ENCODE measurements at regions not wholly inside any gene's neighbourhood (a gene's known extent, or its start where the extent isn't known, plus 50 kb on each side); places are given as distances from the start of the nearest gene placed in this dataset.
"Not testable (repeated sequence)": the region's sequence is repeated elsewhere in the genome, so short reads cannot be mapped to it uniquely, and the experiment has no call there.

DNA sequence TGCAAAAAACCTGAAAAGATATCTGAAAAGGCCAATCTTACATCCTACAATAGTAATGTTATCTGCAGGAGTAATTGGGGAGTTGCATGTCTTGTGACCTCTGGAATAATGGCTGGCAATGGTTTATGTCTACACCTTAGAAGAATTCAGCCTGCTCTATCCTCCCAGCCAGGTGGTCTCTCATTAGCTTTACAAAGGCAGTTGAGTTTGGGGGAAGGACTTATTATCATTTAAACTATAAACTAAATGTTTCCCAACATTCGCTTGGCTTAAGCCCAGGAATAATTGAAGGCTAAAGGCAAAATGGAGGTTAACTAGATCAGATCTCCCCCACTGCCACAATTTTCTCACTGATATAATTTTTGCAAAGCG lies 158.4 kb upstream of the SFSWAP start:
- DNase-seq (ENCODE audit: low spot score): no peak

DNA sequence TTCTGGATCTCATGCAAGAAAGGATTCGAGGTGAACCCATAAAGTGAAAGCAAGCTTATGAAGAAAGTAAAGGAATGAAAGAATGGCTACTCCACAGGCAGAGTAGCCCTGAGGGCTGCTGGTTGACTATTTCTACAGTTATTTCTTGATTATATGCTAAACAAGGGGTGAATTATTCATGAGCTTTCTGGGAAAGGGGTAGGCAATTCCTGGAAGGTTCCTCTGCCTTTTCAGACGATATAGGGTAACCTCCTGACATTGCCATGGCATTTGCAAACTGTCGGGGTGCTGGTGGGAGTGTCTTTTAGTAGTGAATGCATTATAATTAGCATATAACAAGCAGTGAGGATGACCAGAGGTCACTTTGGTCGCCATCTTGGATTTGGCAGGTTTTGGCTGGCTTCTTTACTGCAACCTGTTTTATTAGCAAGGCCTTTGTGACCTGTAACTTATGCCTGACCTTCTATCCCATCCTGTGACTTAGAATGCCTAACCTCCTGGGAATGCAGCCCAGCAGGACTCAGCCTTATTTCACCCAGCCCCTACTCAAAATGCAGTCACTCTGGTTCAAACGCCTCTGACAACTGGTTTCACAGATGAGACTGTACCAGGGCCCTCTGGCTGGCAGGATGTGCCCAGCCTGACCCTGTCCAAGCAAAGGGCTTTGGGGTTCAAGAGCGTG lies 157.7 kb upstream of the SFSWAP start:
- DNase-seq (ENCODE audit: low spot score): no peak

DNA sequence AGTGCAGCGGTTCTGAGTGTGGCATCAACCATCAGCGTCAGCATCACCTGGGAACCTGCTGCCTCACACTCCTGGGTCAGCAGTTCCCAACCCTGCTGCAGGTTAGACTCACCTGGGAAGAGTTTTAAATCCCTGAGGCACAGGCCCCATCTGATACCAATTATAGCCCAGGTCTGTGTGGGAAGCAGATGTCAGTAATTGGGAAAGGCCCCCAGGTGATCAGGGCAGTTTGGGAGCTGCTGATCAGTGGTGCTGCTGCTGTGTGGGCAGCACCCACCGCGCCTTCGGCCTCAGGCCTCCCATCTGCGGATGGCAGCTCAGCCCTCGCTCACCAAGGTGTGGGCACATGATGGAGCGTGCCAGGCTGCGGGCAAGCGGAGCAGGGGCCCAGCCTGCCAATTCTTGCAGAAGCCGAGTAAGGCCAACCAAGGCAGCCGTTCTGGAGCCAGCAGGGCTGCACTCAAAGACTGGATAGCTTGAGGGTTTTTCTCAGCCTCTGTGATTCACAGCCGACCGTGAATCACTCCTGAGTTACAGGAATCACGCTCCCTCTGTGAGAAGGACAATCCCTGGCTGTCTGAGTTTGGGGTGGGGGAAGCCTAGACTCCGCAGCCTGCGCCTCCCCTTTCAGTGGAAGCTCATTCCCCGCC lies 155.6 kb upstream of the SFSWAP start:
- peak; percentile 6 for DNase-seq (ENCODE audit: low spot score)

DNA sequence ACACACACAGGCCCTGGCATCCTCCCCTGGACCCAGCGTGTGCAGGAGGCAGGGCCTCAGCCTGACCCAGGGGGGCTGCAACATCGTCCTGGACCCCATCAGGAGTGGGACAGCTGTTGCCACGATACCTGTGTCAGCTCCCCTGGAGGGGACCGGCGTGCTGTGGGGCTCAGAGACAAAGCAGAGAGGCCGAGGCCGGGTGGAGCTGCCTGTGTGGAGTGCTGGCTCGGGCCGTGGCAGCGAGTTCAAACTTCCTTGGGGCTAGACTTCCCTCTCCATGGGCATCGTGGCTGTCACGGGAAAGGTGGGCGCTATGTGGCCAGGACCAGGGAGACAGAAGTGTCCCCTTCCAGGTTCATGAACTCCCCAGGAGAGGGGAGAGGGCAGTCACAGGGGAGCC lies 155.0 kb upstream of the SFSWAP start:
- DNase-seq (ENCODE audit: low spot score): no peak

DNA sequence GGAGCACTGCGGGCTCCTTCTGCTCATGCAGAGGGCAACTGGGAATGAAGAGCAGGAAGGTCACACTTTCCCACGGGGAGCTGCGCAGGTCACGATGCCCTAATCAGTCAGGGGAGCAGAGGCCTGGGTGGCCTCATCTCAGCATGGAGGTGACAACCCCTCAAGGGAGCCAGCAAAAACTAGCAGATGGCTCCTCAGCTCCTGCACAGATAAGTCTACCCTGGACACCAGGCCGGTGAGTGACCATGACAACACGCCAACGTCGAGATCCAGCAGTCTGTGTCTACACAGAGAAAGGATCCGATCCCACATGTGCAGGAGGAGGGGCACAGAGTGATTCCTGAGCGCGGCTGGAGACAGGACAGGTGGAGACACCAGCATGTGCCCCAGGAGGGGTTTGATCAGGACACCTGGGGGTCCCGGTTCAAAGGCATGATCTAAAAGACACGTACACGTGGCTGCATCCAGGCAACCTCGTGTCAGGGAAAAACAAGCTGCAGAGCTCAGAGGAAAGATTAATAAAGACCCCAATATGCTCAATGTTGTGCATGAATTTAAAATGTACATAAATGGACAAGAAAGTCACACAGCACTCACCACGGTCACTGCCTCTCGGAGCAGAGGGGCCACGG lies 153.7 kb upstream of the SFSWAP start:
- no peak for DNase-seq (ENCODE audit: low spot score)

DNA sequence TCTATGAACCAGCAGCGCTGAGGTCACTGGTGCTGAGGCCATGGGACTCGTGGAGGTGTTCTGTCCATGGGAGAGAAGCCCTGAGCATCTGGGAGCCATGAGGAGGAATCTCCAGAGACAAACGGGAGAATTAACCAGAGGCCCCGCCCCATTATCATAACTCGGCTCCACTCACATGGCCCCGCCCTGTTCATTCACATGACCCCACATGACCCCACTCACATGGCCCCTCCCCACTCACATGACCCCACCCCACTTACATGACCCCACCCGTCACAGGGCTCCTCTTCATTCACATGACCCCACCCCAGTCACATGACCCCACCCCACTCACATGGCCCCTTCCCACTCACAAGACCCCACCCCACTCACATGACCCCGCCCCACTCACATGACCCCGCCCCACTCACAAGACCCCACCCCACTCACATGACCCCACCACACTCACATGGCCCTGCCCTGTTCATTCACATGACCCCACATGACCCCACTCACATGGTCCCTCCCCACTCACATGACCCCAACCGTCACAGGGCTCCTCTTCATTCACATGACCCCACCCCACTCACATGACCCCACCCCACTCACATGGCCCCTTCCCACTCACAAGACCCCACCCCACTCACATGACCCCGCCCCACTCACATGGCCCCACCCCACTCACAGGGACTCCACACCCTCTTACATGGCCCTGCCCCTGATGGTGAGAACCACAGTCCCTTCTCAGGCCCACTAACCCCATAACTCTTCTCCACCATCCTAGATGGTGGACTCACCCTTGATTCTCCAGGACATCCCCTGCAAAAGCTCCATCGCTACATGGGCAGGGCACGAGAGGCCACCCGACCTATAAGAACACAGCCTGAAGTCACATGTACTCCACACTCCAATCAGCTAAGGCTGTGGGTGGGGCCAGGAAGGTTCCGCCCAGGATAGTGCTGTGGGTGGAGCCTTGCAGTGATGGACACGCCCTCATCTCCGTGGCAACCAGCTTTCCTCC lies 151.1 kb upstream of the SFSWAP start:
- no peak for DNase-seq (ENCODE audit: low spot score)

DNA sequence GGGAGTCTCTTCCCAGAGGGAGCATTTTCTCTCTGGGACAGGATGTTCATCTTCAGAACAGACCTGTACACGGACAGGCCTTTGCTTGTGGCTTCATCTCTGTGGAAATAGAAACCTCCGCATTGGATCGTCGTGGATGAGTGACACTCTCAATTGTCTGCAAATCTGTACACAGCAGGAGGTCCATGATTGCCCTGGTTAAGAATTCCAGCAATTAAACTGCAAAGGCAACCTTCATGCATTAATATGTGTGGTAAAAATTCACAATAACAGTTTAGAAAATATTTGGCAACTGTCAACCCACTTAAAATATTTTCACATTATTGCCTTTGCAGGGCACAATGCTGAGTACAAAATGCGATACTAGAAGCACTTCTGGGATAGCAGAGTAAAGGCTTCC lies 149.8 kb upstream of the SFSWAP start:
- DNase-seq (ENCODE audit: low spot score): peak; percentile 11

DNA sequence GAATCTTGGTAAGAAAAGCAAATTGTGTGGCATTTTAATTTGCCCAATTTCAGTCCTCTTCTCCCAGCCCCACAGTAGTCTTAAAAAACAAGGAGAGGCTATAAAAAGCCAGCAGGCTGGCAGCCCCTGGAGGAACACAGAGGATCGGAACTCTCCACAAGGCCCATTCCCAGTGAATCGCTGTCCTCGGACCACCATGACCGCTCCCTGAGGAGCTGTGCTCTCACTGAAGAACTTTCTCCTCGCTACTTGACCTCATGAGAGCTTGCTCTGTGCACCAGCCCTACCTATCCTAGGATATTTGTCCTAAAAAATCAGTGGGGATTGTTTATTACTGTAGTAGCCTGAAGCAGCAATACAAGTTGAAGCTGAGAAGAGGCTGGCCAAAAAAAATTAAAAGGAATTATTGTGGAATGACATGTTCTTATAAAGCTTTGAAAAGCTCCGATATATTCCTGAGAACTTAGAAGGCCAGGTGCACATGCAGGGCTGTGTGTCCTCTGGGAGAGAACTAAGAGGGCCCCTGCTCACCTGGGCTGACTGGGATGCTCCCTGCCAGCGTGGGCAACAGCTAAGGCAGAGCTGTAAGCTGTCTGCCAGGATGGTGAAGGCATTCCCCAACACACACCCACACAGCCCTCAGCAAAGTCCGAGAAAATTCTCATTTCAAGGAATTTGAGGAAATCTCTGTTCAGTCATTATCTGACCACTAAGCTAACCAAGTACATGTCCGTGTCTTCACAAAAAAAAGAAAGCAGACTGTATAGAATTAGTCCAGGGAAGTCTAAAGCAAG lies 148.8 kb upstream of the SFSWAP start:
- DNase-seq (ENCODE audit: low spot score): no peak

DNA sequence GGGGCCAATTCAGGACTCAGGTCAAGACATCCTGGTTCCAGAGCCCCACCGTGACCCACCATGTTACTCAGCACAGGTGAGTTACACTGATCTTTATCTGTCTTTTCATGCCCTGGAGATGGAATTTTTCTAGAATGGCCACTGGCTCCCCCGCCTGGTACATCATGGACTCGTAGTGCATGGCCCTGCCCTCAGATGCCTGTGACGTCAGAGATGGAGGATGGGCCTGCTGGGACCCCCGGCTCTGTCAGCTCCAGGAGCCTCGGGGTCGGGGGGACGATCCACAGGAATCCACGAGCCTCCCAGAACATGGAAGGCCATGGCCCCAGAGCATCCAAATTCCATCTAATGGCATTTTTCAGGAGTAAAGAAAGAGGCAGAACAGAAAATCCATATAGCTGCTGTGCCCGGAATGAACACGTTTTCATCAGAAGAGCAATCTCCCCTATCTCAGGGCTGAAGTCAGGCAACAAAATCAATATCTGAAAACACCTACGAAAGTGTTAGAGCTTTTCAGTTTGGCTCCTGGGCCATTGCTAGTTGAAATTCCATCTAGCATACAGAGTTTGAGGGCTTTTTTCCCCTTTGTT lies 146.7 kb upstream of the SFSWAP start:
- not testable (repeated sequence) for DNase-seq (ENCODE audit: low spot score)

DNA sequence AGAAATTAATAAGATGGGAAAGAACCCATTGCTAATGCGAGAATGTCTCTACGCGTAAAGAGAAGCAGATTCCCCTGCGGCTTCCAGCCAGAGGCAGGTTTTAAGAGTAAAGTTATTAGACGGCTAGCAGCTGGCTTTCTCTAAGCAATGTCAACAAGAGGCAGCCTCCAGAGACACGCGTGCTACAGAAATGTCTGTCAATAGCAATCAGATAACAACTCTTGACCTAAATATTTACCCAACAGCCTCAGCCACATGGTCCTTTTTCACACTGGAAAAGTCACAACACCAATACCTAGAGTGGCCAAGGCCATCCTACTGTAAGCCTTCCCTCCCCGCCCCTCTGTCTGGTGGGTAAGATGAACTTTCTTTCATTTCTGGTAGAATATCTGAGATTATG lies 146.0 kb upstream of the SFSWAP start:
- DNase-seq (ENCODE audit: low spot score): no peak

DNA sequence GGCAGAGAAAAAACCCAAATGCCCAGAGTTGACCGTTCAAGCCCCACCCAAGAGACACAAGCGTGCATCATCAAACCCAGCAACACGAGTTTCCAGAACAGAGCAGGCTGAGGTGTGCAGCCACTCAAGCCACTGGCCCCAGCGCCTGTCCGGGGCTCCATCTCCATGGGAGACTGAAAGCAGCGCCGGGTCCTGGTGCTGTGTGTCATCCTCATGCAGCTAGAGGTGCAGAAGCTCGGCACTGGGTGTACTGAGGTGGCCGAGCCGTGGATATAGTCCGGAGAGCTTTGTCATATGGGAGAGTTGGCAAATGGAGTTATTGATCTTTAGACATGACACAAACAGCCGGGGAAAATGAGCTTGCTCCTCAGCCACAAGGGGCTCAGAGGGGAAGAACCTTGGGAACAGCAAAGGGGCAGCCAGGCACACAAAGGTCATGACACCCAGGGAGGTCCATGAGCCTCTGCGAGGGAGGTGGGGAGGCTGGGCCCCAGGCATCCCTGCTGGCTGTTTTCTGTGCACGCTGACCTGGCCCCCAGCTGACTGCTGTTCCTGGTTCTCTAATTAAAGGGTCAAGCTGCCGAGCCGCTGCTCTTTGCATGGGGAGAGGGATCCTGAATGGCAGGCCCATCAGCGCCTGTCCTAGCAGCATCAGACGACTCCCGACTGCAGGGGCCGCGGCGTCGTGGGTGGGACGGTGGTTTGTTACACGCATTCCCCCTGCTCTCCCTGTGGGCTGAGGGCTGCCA lies 145.4 kb upstream of the SFSWAP start:
- DNase-seq (ENCODE audit: low spot score): no peak

DNA sequence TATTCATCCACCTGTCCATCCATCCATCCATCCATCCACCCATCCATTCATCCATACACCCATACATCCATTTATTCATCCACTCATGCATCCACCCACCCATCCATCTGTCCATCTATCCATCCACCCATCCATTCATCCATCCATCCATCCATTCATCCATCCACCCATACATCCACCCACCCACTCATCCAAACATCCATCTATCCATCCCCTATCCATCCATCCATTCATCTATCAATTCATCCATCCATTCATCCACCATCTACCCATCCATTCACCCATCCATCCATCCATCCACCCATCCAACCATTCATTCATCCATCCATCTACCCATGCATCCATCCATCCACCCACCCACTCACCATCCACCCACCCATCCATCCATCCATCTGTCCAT lies 142.6 kb upstream of the SFSWAP start:
- no peak for DNase-seq (ENCODE audit: low spot score)

DNA sequence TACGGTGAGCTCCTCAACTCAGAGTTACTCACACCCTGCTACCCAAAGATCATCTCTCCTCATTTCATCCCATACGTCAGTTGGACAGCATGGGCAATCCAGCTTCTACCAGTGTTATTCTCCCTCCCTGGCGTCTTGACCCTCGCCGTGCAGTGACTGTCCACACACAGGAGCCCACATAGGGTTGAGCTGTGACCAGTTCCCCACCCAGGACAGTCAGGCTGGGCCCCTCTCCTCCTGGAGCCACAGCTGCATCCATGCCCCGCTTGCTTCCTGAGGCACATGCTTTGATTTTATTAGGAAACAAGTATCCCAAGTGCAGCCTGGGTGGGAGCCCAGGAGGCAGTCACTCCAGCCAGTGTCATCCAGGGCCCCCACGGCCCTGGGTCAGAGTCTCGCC lies 140.3 kb upstream of the SFSWAP start:
- DNase-seq (ENCODE audit: low spot score): no peak

DNA sequence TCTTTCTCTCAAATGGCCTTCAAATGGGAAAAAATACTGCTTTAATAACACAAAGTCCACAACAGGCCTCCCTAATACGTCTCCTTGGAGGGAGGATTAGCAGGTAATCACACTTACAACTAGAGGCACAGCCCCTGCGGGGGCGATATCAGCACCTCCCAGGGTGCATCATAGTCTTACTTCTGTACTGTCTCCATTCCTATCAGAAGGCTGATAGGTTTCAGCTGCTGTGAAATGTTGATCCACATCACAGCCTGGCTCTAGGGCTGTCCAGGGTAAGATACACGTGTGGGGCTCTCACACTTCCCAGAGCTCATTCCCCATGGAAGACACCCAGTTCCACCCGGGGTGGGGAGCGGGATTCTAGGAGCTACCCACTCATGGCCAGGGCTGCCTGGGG lies 139.1 kb upstream of the SFSWAP start:
- no peak for DNase-seq (ENCODE audit: low spot score)

DNA sequence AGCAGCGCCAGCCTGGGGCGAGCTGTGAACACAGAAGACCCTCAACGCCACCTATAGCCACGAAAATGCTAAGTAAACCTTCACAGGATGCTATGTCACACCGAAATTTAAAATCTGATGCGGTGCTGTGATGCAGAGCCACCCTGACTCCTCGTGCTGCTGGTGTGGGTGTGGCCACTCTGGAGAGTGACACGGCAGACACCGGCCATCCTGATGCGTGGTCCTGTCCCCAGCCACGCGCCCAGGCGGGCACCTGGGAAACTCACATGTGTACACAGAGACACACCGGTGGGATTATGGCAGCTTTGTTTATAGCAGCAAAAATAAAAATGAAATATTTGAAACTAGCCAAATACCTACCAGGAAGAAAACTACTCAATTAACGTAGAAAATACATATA lies 138.3 kb upstream of the SFSWAP start:
- no peak for DNase-seq (ENCODE audit: low spot score)

DNA sequence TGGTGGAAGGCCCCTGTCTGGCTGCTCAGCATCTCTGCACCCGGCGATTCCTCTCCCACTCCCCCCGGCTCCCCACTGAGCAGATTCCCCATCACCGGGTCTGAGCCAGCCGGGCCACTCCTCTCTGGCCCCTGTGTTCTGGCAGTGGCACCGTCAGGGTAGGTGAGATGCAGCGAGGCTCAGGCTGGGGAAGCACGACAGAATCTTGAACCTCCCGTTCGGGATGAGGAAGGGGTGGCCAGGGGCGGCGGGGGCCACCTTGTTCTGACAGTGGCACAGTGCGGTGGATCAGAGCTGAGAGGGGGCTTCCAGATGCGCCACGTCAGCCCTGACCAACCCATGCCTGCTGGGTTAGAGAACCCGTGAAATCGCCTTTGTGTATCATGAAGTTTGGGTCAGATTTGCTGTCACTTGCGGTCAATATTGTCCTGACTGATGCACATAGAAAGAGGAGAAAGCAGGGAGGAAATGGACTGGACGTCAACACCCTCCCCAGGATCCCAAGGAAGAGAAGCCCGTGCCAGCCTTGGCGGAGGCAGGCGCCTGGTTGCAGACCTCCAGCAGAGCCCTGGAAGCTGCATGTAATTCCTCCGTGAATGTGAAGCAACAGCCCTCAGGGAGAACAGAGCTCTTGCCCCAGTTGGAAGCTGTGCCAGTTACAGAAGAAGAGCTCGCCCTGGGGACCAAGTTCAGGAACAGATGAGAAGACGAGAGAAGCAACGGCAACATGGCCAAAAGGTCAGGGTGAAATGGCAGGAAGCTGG lies 137.1 kb upstream of the SFSWAP start:
- DNase-seq (ENCODE audit: low spot score): no peak

DNA sequence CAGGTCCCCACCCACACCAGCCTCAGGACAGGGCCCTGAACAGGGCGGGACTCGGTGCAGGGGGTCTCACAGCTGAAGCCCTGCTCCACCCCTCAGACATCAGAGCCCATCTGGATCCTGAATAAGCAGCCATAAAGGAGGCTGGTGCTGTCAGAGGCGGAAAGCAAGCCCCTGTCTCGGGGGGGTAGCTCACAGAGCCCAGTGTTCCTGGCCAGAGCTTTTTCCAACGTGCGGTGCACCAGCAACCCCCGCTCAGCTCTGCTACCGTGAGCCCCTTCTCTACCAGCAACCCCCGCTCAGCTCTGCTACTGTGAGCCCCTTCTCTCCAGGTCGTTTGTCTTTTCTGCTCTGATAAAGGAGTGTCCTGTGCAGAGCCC lies 136.5 kb upstream of the SFSWAP start:
- no peak for DNase-seq (ENCODE audit: low spot score)

DNA sequence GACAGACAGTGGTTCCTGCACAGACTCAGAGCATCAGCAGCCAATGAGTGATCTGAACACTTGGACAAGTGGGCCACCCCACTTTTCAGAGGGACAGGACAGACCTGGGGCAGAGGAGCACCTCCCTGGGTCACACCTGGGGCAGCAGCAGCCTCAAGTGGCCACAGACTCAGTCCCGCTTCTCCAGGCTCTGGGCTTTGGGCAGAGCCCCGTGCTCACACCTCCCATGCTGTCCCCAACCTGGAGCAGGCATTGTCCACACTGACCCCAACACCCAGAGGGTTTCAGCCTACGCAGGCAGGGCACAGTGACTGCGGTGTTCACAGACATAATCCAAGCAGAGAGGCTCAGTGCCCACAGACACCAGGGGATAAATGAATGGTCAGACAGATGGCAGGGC lies 135.5 kb upstream of the SFSWAP start:
- DNase-seq (ENCODE audit: low spot score): no peak

DNA sequence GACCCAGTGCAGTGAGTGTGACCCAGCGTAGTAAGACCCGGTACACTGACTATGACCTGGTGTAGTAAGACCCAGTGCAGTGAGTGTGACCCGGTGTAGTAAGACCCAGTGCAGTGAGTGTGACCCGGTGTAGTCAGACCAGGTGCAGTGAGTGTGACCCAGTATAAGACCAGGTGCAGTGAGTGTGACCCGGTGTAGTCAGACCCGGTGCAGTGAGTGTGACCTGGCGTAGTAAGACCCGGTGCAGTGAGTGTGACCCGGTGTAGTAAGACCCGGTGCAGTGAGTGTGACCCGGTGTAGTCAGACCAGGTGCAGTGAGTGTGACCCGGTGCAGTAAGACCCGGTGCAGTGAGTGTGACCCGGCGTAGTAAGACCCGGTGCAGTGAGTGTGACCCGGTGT lies 134.2 kb upstream of the SFSWAP start:
- DNase-seq (ENCODE audit: low spot score): not testable (repeated sequence)

DNA sequence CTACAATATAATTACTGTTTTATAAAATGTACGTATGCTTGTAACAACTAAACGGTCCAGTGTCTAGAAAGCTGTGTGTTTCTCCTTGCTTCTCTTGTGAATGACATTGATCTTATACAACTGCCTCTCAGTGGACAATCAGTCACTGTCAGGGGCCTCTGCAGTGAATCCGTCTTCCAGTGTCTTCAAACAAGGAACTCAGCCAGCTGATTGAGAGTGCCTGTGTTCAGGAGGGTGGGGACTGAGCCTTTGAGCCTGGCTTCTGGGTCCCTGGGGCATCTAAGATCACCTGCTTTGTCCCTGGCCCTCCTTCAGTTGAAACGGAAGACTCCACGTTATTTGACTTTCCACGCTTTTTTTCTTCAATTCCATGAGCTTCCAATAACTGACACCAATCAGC lies 133.1 kb upstream of the SFSWAP start:
- no peak for DNase-seq (ENCODE audit: low spot score)

Measured in kidney tubule cell (primary cell).